Activated naive CD8-positive, alpha-beta T cell treated with anti-CD3 and anti-CD28 coated beads for 36 hours (primary cell): ENCODE measurements at regions not wholly inside any gene's neighbourhood (a gene's known extent, or its start where the extent isn't known, plus 50 kb on each side); places are given as distances from the start of the nearest gene placed in this dataset.

Source experiments
- DNase-seq: peaks from one replicate; pipeline ENCODE4 v3.0.0; 2021
- H3K27ac Mint-ChIP-seq: one replicate; pipeline ENCODE4 v1.8.0; 2022; ENCODE audit warnings: mild to moderate bottlenecking, moderate library complexity, mixed read lengths
- H3K27me3 Mint-ChIP-seq: one replicate; pipeline ENCODE4 v1.8.0; 2022; ENCODE audit warnings: mild to moderate bottlenecking, mixed read lengths
- H3K36me3 Mint-ChIP-seq: one replicate; pipeline ENCODE4 v1.8.0; 2021; ENCODE audit warnings: mild to moderate bottlenecking, mixed read lengths
- H3K4me1 Mint-ChIP-seq: one replicate; pipeline ENCODE4 v1.8.0; 2021; ENCODE audit warnings: mixed read lengths
- H3K4me3 Mint-ChIP-seq: one replicate; pipeline ENCODE4 v1.8.0; 2022; ENCODE audit warnings: mild to moderate bottlenecking, moderate library complexity, mixed read lengths
- H3K9me3 Mint-ChIP-seq: one replicate; pipeline ENCODE4 v1.8.0; 2022; ENCODE audit warnings: mixed read lengths

- H3K36me3 Mint-ChIP-seq = no peaks in the 10 kb centered on the region
- H3K27ac Mint-ChIP-seq = no peak overlapping the region
- DNase-seq = no peak
- no peaks in the 10 kb centered on the region for H3K4me1 Mint-ChIP-seq
- H3K4me3 Mint-ChIP-seq = no peak overlapping the region
- no peaks in the 10 kb centered on the region for H3K27me3 Mint-ChIP-seq
- H3K9me3 Mint-ChIP-seq = peaks cover 2% of the 10 kb centered on the region
Observed at GRCh38 chr4:63678358-63678931, 730.8 kb downstream of the TECRL start.

GRCh38 chr4:63670735-63671134, 738.5 kb downstream of the TECRL start:
- H3K27me3 Mint-ChIP-seq = no peaks in the 10 kb centered on the region
- H3K27ac Mint-ChIP-seq = no peak overlapping the region

DNA sequence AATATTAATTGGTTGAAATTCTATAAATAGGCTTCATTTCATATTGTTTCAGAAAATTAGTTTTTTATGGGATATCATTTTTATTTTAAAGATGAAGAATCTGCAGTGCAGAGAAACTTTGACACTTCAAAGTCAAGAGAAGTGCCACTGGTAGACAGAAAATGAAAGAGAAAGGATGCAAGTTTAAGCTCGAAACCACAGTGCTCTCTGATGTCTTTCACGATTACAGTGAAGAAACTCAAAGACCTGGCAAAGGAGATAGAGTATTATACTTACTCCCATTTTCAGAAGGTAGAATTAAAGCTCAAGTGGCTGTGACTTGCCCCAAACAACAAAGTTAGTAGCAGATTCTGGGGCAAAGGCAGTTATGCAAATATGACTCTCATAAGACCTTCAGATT, 745.4 kb downstream of the TECRL start:
- Mint-ChIP-seq H3K27ac (no peak overlapping the region), H3K4me1 (no peaks in the 10 kb centered on the region), H3K4me3 (no peak overlapping the region), H3K9me3 (peaks cover 2% of the 10 kb centered on the region), H3K27me3 (no peaks in the 10 kb centered on the region), H3K36me3 (no peaks in the 10 kb centered on the region)
- DNase-seq = no peak

More at GRCh38 chr4:63670735-63671134, 738.5 kb downstream of the TECRL start:
- DNase-seq = no peak
- no peak overlapping the region for H3K4me3 Mint-ChIP-seq
- no peaks in the 10 kb centered on the region for H3K36me3 Mint-ChIP-seq
- H3K9me3 Mint-ChIP-seq = peaks cover 6% of the 10 kb centered on the region
- no peaks in the 10 kb centered on the region for H3K4me1 Mint-ChIP-seq

- Mint-ChIP-seq H3K36me3 (no peaks in the 10 kb centered on the region), H3K27me3 (no peaks in the 10 kb centered on the region), H3K27ac (no peak overlapping the region), H3K4me3 (no peak overlapping the region), H3K9me3 (no peaks in the 10 kb centered on the region), H3K4me1 (no peaks in the 10 kb centered on the region)
- DNase-seq = no peak
Observed at GRCh38 chr4:63644396-63644795, 764.9 kb downstream of the TECRL start.

DNA sequence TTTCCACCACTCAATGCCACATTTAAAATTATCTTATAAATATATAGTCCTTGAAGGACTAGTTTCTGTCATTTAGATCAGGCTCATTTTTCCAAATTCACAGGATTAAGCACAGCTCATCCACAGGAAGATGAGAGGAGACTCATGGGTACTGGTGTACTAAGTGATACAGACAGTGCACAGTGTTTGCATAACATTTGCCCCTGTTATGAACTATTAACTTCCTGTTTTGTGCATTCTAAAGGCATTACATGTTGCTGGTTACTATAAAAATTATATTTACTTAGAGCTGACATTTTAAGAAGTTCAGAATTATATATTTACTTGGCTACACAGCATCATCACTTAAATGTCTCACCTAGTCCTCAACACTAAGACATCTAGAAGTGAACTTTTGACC, 772.0 kb downstream of the TECRL start:
- no peaks in the 10 kb centered on the region for H3K36me3 Mint-ChIP-seq
- peaks cover 2% of the 10 kb centered on the region for H3K9me3 Mint-ChIP-seq
- no peak overlapping the region for H3K27ac Mint-ChIP-seq
- no peaks in the 10 kb centered on the region for H3K4me1 Mint-ChIP-seq
- no peak for DNase-seq
- no peak overlapping the region for H3K4me3 Mint-ChIP-seq
- no peaks in the 10 kb centered on the region for H3K27me3 Mint-ChIP-seq

DNA sequence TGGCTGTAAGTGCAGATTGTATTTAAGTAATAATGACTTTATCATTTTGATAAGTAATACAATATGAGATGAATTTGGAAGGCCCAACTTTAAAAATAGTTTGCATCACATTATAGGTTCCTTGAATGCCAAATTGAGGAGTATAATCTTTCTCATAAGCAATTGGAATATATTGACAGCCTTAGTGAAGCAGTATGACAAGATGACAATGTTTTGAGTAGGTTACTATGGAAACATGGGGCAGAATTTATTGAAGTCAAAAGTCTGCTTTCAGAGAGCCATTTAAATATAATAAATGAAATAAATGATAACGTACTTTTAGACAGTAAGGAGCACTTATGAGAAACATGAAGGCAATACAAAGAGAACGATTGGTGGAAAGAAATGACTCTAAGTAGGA, 776.4 kb downstream of the TECRL start:
- Mint-ChIP-seq H3K27ac (no peak overlapping the region), H3K36me3 (no peaks in the 10 kb centered on the region), H3K4me1 (no peaks in the 10 kb centered on the region), H3K4me3 (no peak overlapping the region), H3K27me3 (no peaks in the 10 kb centered on the region), H3K9me3 (peaks cover 4% of the 10 kb centered on the region)
- no peak for DNase-seq

DNA sequence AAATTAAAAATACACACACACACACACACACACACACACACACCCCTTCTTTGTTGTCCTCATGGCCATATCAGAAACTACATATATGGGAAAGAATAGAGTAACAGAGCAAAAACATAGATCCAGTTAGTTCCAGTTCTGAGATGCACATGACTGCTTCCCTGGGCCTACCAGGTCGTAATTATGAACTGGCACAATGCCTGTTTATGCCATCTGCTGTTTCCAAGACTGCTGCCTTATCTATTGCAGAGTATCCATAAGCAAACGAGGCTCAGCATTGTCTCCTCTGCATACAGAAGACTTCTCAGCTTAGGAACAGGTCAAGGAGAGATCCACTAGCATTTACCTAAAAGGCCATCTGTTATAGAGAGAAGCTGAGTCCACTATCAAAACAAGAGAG, 789.0 kb downstream of the TECRL start:
- no peak overlapping the region for H3K27ac Mint-ChIP-seq
- no peaks in the 10 kb centered on the region for H3K4me1 Mint-ChIP-seq
- H3K4me3 Mint-ChIP-seq = no peak overlapping the region
- H3K27me3 Mint-ChIP-seq = no peaks in the 10 kb centered on the region
- H3K36me3 Mint-ChIP-seq = no peaks in the 10 kb centered on the region
- DNase-seq = no peak
- peaks cover 5% of the 10 kb centered on the region for H3K9me3 Mint-ChIP-seq

DNA sequence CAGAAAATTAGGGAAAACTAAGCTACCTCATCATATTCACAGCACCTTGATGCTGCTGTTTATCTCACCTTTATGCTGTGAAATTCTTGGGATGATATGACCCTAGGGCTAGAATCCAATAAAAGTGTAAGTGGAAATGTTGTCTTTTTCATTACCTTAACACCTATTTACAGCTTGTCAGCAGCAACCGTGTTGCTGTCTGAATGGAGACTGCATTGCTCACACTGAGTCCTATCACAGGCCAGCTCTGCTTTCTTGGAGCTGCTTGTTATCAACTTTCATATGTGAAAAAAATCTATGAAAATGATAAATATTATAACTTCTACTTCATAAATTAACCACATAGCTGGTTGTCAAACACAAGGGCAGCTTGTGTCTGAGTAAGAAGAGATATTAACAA, 789.5 kb downstream of the TECRL start:
- no peak overlapping the region for H3K27ac Mint-ChIP-seq
- H3K4me1 Mint-ChIP-seq = no peaks in the 10 kb centered on the region

DNA sequence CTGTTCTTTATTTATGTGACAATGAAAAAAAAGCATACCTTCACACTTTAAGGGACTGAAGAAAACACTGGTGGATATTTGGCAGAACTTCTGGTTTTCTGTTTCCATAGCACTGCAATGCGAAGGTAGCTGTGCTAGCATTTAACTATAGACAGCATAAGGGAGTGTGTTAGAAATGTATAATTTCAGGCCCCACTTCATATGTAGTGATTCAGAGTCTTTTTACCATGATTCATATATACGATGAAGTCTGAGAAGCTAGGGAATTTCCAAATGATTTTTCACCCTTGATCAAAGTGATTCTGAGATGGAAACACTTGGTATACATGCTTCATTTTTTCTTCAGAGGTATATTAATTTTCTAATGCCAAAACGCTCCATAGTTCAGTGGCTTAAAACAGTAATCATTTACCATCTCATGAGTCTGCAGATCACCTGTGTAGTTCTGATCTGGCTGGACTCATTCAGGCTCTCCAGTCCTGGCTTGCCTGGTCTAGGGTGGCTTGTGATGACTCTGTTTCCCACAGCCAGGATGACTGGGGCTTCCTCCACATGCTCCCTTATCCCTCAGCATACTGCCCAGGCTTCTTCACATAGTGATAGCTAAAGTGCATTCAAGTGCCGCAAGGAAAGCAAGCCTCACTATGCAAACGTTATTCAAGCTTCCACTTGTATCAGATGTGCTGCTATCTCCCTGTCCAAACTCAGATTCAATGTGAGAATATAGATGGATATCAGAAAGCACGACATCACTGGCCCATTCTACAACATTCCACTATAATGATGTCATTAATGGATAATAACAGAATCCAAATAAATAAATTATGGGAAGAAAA, 790.1 kb downstream of the TECRL start:
- H3K27ac Mint-ChIP-seq = no peak overlapping the region
- no peaks in the 10 kb centered on the region for H3K4me1 Mint-ChIP-seq
- no peak for DNase-seq
- peaks cover 5% of the 10 kb centered on the region for H3K9me3 Mint-ChIP-seq
- no peak overlapping the region for H3K4me3 Mint-ChIP-seq
- no peaks in the 10 kb centered on the region for H3K36me3 Mint-ChIP-seq
- H3K27me3 Mint-ChIP-seq = no peaks in the 10 kb centered on the region

More for the DNA sequence above, 789.5 kb downstream of the TECRL start:
- no peak for DNase-seq
- no peaks in the 10 kb centered on the region for H3K36me3 Mint-ChIP-seq
- no peaks in the 10 kb centered on the region for H3K27me3 Mint-ChIP-seq
- H3K9me3 Mint-ChIP-seq = peaks cover 5% of the 10 kb centered on the region
- no peak overlapping the region for H3K4me3 Mint-ChIP-seq

- Mint-ChIP-seq H3K4me1 (no peaks in the 10 kb centered on the region), H3K4me3 (no peak overlapping the region), H3K27me3 (no peaks in the 10 kb centered on the region), H3K9me3 (peaks cover 2% of the 10 kb centered on the region), H3K36me3 (no peaks in the 10 kb centered on the region), H3K27ac (no peak overlapping the region)
- no peak for DNase-seq
Observed at GRCh38 chr4:63607169-63607872, 801.9 kb downstream of the TECRL start.

DNA sequence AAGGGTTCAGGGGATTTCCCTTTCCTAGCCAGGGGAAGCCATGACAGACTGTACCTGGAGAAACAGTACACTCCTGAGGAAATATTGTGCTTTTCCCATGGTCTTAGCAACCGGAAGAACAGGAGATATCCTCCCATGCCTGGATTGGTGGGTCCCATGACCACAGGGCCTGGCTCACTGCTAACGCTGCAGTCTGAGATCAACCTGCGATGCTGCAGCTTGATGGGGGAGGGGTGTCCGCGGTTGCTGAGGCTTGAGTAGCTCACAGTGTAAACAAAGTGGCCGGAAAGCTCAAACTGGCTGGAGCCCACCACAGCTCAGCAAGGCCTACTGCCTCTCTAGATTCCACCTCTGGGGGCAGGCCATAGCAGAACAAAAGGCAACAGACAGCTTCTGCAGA, 819.5 kb downstream of the TECRL start:
- no peak for DNase-seq
- Mint-ChIP-seq H3K9me3 (peaks cover 12% of the 10 kb centered on the region), H3K27me3 (no peaks in the 10 kb centered on the region), H3K27ac (no peak overlapping the region), H3K4me1 (no peaks in the 10 kb centered on the region), H3K36me3 (no peaks in the 10 kb centered on the region), H3K4me3 (no peak overlapping the region)

GRCh38 chr4:63583561-63583960, 825.7 kb downstream of the TECRL start:
- Mint-ChIP-seq H3K36me3 (no peaks in the 10 kb centered on the region), H3K27me3 (no peaks in the 10 kb centered on the region), H3K9me3 (no peaks in the 10 kb centered on the region), H3K4me1 (no peaks in the 10 kb centered on the region), H3K4me3 (no peak overlapping the region), H3K27ac (no peak overlapping the region)
- no peak for DNase-seq

DNA sequence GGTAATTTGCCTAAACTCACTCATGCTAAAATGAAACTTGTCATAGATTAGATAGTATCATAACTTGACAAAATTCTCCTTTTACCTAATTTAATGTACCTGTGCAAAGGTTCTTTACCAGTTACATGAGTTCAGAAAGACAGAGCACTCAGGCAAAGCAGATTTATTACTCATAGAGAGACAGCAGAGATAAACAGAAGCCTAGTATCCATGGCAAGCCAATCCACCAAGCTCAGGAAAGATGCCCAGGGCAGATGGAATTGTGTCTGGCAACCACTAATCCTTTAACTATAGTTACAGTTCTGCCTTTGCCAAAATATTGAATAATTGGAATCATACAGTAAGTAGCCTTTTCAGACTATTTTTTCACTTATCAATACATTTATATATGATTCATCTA, 826.2 kb downstream of the TECRL start:
- Mint-ChIP-seq H3K27ac (no peak overlapping the region), H3K36me3 (no peaks in the 10 kb centered on the region), H3K4me3 (no peak overlapping the region), H3K27me3 (no peaks in the 10 kb centered on the region), H3K4me1 (no peaks in the 10 kb centered on the region), H3K9me3 (no peaks in the 10 kb centered on the region)
- DNase-seq = no peak

- DNase-seq = no peak
- no peaks in the 10 kb centered on the region for H3K36me3 Mint-ChIP-seq
- no peak overlapping the region for H3K27ac Mint-ChIP-seq
- no peaks in the 10 kb centered on the region for H3K27me3 Mint-ChIP-seq
- peaks cover 3% of the 10 kb centered on the region for H3K9me3 Mint-ChIP-seq
- no peaks in the 10 kb centered on the region for H3K4me1 Mint-ChIP-seq
- H3K4me3 Mint-ChIP-seq = no peak overlapping the region
Observed at GRCh38 chr4:63580796-63581475, 828.3 kb downstream of the TECRL start.

- no peak overlapping the region for H3K27ac Mint-ChIP-seq
- no peaks in the 10 kb centered on the region for H3K36me3 Mint-ChIP-seq
- no peak overlapping the region for H3K4me3 Mint-ChIP-seq
- peaks cover 3% of the 10 kb centered on the region for H3K9me3 Mint-ChIP-seq
- H3K27me3 Mint-ChIP-seq = no peaks in the 10 kb centered on the region
- DNase-seq = no peak
- H3K4me1 Mint-ChIP-seq = no peaks in the 10 kb centered on the region
Observed at GRCh38 chr4:63578383-63578782, 830.9 kb downstream of the TECRL start.
